NCI-H146 treated with DMSO at 0.1 percent for 48 hours (cell line): ENCODE measurements at regions not wholly inside any gene's neighbourhood (a gene's known extent, or its start where the extent isn't known, plus 50 kb on each side); places are given as distances from the start of the nearest gene placed in this dataset.

ENCODE experiments used
- DNase-seq: peaks from one replicate; lab custom pipeline; 2025; ENCODE audit not compliant: unreplicated experiment; lab: John Stamatoyannopoulos, UW

GRCh38 chr1:30638811-30639210, 84.6 kb downstream of the MATN1 start:
- no peak for DNase-seq

- DNase-seq: no peak
These were observed 85.3 kb downstream of the MATN1 start for GRCh38 chr1:30638086-30638485.

- DNase-seq: no peak
These were observed 86.0 kb downstream of the MATN1 start for GRCh38 chr1:30637183-30637980.

- DNase-seq: no peak
These were observed 86.8 kb downstream of the MATN1 start for GRCh38 chr1:30636621-30637020.

- no peak for DNase-seq
These were observed 87.9 kb downstream of the MATN1 start for GRCh38 chr1:30635391-30635975.

- DNase-seq: no peak
These were observed 88.9 kb downstream of the MATN1 start for GRCh38 chr1:30634507-30634906.

- DNase-seq: no peak
These were observed 90.1 kb downstream of the MATN1 start for GRCh38 chr1:30633294-30633693.

GRCh38 chr1:30632481-30632880, 90.9 kb downstream of the MATN1 start:
- DNase-seq: no peak

- no peak for DNase-seq
These were observed 91.7 kb downstream of the MATN1 start for GRCh38 chr1:30631700-30632099.

GRCh38 chr1:30629501-30629900, 93.9 kb downstream of the MATN1 start:
- DNase-seq: no peak

- no peak for DNase-seq
These were observed 95.4 kb downstream of the MATN1 start for GRCh38 chr1:30627994-30628393.

- no peak for DNase-seq
These were observed 96.2 kb downstream of the MATN1 start for GRCh38 chr1:30627206-30627605.

GRCh38 chr1:30623431-30623830, 100.0 kb downstream of the MATN1 start:
- DNase-seq: no peak

GRCh38 chr1:30619619-30620018, 103.8 kb downstream of the MATN1 start:
- no peak for DNase-seq

- no peak for DNase-seq
These were observed 105.0 kb downstream of the MATN1 start for GRCh38 chr1:30618335-30618747.

- DNase-seq: no peak
These were observed 106.6 kb downstream of the MATN1 start for GRCh38 chr1:30616759-30617158.

- no peak for DNase-seq
These were observed 107.4 kb downstream of the MATN1 start for GRCh38 chr1:30615816-30616590.

- no peak for DNase-seq
These were observed 108.1 kb downstream of the MATN1 start for GRCh38 chr1:30615076-30615795.

- no peak for DNase-seq
These were observed 110.2 kb downstream of the MATN1 start for GRCh38 chr1:30613188-30613587.

GRCh38 chr1:30612536-30613065, 110.8 kb downstream of the MATN1 start:
- DNase-seq: no peak

- DNase-seq: no peak
These were observed 111.6 kb downstream of the MATN1 start for GRCh38 chr1:30611741-30612309.
